ENCODE measurements at regions not wholly inside any gene's neighbourhood (a gene's known extent, or its start where the extent isn't known, plus 50 kb on each side); places are given as distances from the start of the nearest gene placed in this dataset.

GRCh38 chr6:56378507-56378906 lies 131.1 kb upstream of the COL21A1 start:
- TF ChIP-seq POLR2A (IDR thresholded peaks at IDR 0.05) (no peak), CTCF (IDR thresholded peaks at IDR 0.05) (no peak)

All from suprapubic skin (tissue), 3 donors.